Activated naive CD8-positive, alpha-beta T cell treated with anti-CD3 and anti-CD28 coated beads for 36 hours (primary cell): ENCODE measurements at regions not wholly inside any gene's neighbourhood (a gene's known extent, or its start where the extent isn't known, plus 50 kb on each side); places are given as distances from the start of the nearest gene placed in this dataset.

ENCODE experiments used
- DNase-seq: peaks from one replicate; pipeline ENCODE4 v3.0.0; 2021
- H3K27ac Mint-ChIP-seq: one replicate; pipeline ENCODE4 v1.8.0; 2022; ENCODE audit warnings: mild to moderate bottlenecking, moderate library complexity, mixed read lengths
- H3K27me3 Mint-ChIP-seq: one replicate; pipeline ENCODE4 v1.8.0; 2022; ENCODE audit warnings: mild to moderate bottlenecking, mixed read lengths
- H3K36me3 Mint-ChIP-seq: one replicate; pipeline ENCODE4 v1.8.0; 2021; ENCODE audit warnings: mild to moderate bottlenecking, mixed read lengths
- H3K4me1 Mint-ChIP-seq: one replicate; pipeline ENCODE4 v1.8.0; 2021; ENCODE audit warnings: mixed read lengths
- H3K4me3 Mint-ChIP-seq: one replicate; pipeline ENCODE4 v1.8.0; 2022; ENCODE audit warnings: mild to moderate bottlenecking, moderate library complexity, mixed read lengths
- H3K9me3 Mint-ChIP-seq: one replicate; pipeline ENCODE4 v1.8.0; 2022; ENCODE audit warnings: mixed read lengths

- Mint-ChIP-seq H3K4me3 (no peak overlapping the region), H3K36me3 (no peaks in the 10 kb centered on the region), H3K9me3 (no peaks in the 10 kb centered on the region), H3K27ac (no peak overlapping the region), H3K27me3 (no peaks in the 10 kb centered on the region), H3K4me1 (no peaks in the 10 kb centered on the region)
- DNase-seq: no peak
Observed at GRCh38 chr21:35491920-35492678, 443.0 kb upstream of the RUNX1 start.

DNA sequence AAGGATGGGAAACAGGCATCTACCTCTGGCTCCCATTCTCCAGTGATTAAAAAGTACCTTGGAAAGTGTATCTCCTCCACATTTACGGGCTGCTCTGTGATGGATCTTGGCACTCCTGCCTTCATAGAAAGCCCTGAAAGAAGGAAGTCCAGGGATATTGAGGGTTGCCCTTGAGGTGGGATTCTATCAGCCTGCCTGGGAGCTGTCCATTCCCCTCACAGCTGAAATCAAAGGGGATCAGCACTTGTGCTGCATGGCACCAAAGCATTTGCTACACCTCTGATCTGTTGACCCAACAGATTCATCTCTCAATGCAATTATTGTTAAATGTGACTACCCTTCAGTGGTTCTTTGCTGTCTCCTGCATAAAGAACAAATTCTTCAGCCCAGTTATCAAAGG is 442.0 kb upstream of the RUNX1 start:
- no peaks in the 10 kb centered on the region for H3K36me3 Mint-ChIP-seq
- H3K27me3 Mint-ChIP-seq: no peaks in the 10 kb centered on the region
- H3K4me3 Mint-ChIP-seq: no peak overlapping the region
- no peaks in the 10 kb centered on the region for H3K9me3 Mint-ChIP-seq
- no peak for DNase-seq
- no peak overlapping the region for H3K27ac Mint-ChIP-seq
- no peaks in the 10 kb centered on the region for H3K4me1 Mint-ChIP-seq

DNA sequence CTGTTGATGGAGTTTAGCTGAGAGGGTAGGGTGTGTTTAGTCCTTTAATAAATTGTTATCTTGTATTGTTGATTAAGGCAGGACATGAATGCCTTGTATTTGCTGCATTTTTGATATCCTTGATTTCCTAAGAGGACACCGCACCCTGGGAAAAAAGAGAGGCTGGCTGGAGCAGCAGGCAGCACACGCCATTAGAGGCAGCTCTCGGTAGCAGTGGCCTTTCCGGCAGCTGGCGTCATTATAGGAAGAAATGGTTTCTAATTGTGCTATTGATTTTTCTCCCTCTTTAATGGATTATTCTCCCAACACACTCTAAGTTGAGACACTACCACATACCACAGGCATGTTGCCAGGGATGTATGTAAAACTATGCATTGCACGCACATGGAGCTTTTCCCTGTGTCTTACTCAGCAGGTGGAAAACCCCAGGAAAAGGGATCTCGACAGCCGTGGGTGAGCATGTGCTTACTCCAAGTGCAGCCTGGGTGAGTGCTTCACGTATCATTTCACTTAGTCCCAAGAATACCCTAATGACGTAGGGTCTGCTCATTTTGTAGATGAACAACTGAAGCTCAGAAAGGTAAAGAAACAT is 440.4 kb upstream of the RUNX1 start:
- Mint-ChIP-seq H3K4me3 (no peak overlapping the region), H3K27ac (no peak overlapping the region), H3K36me3 (no peaks in the 10 kb centered on the region), H3K9me3 (no peaks in the 10 kb centered on the region), H3K4me1 (no peaks in the 10 kb centered on the region), H3K27me3 (no peaks in the 10 kb centered on the region)
- no peak for DNase-seq

GRCh38 chr21:35488946-35489345 is 439.8 kb upstream of the RUNX1 start:
- Mint-ChIP-seq H3K4me1 (no peaks in the 10 kb centered on the region), H3K4me3 (no peak overlapping the region), H3K36me3 (no peaks in the 10 kb centered on the region), H3K9me3 (no peaks in the 10 kb centered on the region), H3K27ac (no peak overlapping the region), H3K27me3 (no peaks in the 10 kb centered on the region)
- no peak for DNase-seq

- Mint-ChIP-seq H3K27me3 (no peaks in the 10 kb centered on the region), H3K4me1 (no peaks in the 10 kb centered on the region), H3K27ac (no peak overlapping the region), H3K9me3 (no peaks in the 10 kb centered on the region), H3K36me3 (no peaks in the 10 kb centered on the region), H3K4me3 (no peak overlapping the region)
- no peak for DNase-seq
Observed at GRCh38 chr21:35485364-35485763, 436.3 kb upstream of the RUNX1 start.

GRCh38 chr21:35484851-35485250 is 435.7 kb upstream of the RUNX1 start:
- H3K27me3 Mint-ChIP-seq: no peaks in the 10 kb centered on the region
- H3K36me3 Mint-ChIP-seq: no peaks in the 10 kb centered on the region
- no peaks in the 10 kb centered on the region for H3K4me1 Mint-ChIP-seq
- H3K27ac Mint-ChIP-seq: no peak overlapping the region
- H3K9me3 Mint-ChIP-seq: peaks cover 1% of the 10 kb centered on the region
- DNase-seq: no peak
- no peak overlapping the region for H3K4me3 Mint-ChIP-seq

GRCh38 chr21:35484032-35484431 is 434.9 kb upstream of the RUNX1 start:
- Mint-ChIP-seq H3K4me1 (no peaks in the 10 kb centered on the region), H3K27me3 (no peaks in the 10 kb centered on the region), H3K4me3 (no peak overlapping the region), H3K36me3 (peaks cover 4% of the 10 kb centered on the region), H3K27ac (no peak overlapping the region), H3K9me3 (peaks cover 6% of the 10 kb centered on the region)
- no peak for DNase-seq

GRCh38 chr21:35482933-35483662 is 434.0 kb upstream of the RUNX1 start:
- no peak for DNase-seq
- H3K27ac Mint-ChIP-seq: no peak overlapping the region
- no peak overlapping the region for H3K4me3 Mint-ChIP-seq
- peaks cover 8% of the 10 kb centered on the region for H3K36me3 Mint-ChIP-seq
- peaks cover 6% of the 10 kb centered on the region for H3K9me3 Mint-ChIP-seq
- H3K27me3 Mint-ChIP-seq: no peaks in the 10 kb centered on the region
- H3K4me1 Mint-ChIP-seq: peaks cover 6% of the 10 kb centered on the region

DNA sequence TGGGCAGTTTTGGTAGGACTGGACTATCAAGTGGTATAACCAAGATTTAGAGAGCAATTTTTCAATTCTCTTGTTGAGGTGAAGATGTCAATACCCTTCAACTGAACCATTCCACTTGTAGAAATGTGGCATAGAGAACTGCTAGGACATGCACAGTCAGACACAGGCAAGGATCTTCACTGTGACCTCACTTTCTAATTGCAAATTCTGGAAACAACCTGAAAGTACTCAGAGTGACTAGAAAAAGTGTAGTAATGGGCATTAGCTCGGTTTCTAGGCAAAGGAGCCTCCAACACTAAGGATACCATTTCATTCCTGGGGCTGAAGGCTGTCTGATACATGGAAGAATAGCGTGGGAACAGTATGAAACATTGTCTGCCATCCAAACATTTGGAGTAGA is 433.0 kb upstream of the RUNX1 start:
- no peaks in the 10 kb centered on the region for H3K27me3 Mint-ChIP-seq
- peaks cover 8% of the 10 kb centered on the region for H3K9me3 Mint-ChIP-seq
- H3K4me3 Mint-ChIP-seq: no peak overlapping the region
- H3K27ac Mint-ChIP-seq: no peak overlapping the region
- DNase-seq: no peak
- H3K36me3 Mint-ChIP-seq: peaks cover 8% of the 10 kb centered on the region
- peaks cover 7% of the 10 kb centered on the region for H3K4me1 Mint-ChIP-seq

GRCh38 chr21:35481005-35481404 is 431.9 kb upstream of the RUNX1 start:
- H3K9me3 Mint-ChIP-seq: peaks cover 8% of the 10 kb centered on the region
- no peak overlapping the region for H3K4me3 Mint-ChIP-seq
- no peak for DNase-seq
- H3K36me3 Mint-ChIP-seq: peaks cover 10% of the 10 kb centered on the region
- H3K4me1 Mint-ChIP-seq: peaks cover 13% of the 10 kb centered on the region
- no peak overlapping the region for H3K27ac Mint-ChIP-seq
- no peaks in the 10 kb centered on the region for H3K27me3 Mint-ChIP-seq

DNA sequence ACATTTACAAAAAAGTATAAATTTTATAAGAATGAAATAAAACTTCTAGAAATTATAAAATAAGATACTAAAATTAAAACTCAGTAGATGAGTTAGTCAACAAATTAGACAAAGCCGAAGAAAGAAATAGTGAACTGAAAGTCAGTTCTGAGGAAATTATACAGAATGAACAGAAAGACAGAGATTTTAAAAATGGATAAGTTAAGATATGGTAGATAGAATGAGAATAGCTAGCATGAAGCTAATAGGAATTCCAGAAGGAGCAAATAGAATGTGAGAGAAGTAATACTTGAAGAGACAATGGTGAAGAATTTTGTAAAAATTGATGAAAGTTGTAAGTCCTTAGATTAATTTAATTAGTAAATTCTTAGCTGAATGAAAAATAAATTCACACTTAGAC is 430.4 kb upstream of the RUNX1 start:
- no peak for DNase-seq
- Mint-ChIP-seq H3K27me3 (no peaks in the 10 kb centered on the region), H3K4me3 (no peak overlapping the region), H3K36me3 (peaks cover 12% of the 10 kb centered on the region), H3K9me3 (peaks cover 8% of the 10 kb centered on the region), H3K4me1 (peaks cover 23% of the 10 kb centered on the region), H3K27ac (no peak overlapping the region)

DNA sequence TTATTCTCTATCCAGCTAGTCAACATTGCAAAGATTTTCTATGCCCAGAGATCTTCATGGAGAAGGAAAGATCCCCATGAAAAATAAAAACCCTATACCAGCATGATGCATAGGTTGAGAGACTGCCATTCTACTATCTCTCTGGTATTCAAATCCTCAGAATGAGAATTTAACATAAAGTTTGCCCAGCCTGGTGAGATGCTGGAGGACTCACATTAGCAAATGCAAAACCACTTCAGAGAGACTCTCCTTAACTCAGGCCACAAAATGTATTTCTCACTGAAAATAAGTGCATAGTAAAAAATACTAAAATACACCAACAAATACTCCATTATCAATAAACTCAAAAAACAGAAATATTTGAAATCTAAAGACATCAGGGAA is 430.0 kb upstream of the RUNX1 start:
- Mint-ChIP-seq H3K27ac (no peak overlapping the region), H3K4me3 (no peak overlapping the region), H3K36me3 (peaks cover 12% of the 10 kb centered on the region), H3K27me3 (no peaks in the 10 kb centered on the region), H3K9me3 (peaks cover 8% of the 10 kb centered on the region), H3K4me1 (peaks cover 23% of the 10 kb centered on the region)
- DNase-seq: no peak

GRCh38 chr21:35478161-35479064 is 429.3 kb upstream of the RUNX1 start:
- no peak overlapping the region for H3K4me3 Mint-ChIP-seq
- H3K27ac Mint-ChIP-seq: peak overlapping the region; percentile 4
- H3K27me3 Mint-ChIP-seq: no peaks in the 10 kb centered on the region
- H3K36me3 Mint-ChIP-seq: peaks cover 12% of the 10 kb centered on the region
- DNase-seq: no peak
- H3K4me1 Mint-ChIP-seq: peaks cover 23% of the 10 kb centered on the region
- peaks cover 8% of the 10 kb centered on the region for H3K9me3 Mint-ChIP-seq

DNA sequence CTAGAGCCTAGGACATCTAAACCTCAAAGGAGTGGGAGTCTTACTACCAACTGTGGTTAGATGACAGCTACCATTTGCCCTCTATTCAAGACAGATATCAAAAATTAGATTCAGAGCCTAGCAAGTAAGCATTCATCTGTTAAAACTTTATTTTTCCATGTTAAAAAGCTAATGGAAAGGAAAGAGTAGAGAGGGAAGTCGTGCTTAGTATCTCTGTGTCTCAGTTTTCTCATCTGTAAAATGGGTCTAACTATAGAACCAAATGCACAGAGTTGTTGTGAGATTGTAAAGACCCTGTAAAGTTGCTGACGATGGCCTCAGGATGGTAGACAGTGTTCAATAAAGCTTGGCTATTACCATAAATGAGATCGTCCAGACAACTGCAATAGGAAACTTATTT is 428.5 kb upstream of the RUNX1 start:
- Mint-ChIP-seq H3K4me1 (peaks cover 23% of the 10 kb centered on the region), H3K27me3 (no peaks in the 10 kb centered on the region), H3K27ac (no peak overlapping the region), H3K4me3 (no peak overlapping the region), H3K9me3 (peaks cover 8% of the 10 kb centered on the region), H3K36me3 (peaks cover 12% of the 10 kb centered on the region)
- DNase-seq: no peak
